SK-N-SH (cell line): ENCODE measurements at regions not wholly inside any gene's neighbourhood (a gene's known extent, or its start where the extent isn't known, plus 50 kb on each side); places are given as distances from the start of the nearest gene placed in this dataset.

ENCODE experiments used
- CTCF ChIA-PET: fragments of 300-600, 350-600 bp; formaldehyde crosslinking; extraction: SDS; loops from one replicate; lab custom pipeline; 2021; lab: Yijun Ruan, JAX
- POLR2A ChIA-PET: fragments of 350-600 bp; sonication (Branson Sonifier 250); formaldehyde crosslinking; extraction: SDS; loops from one replicate; lab custom pipeline; 2020; ENCODE audit warnings: antibody characterized with exemption, inconsistent platforms; lab: Yijun Ruan, JAX
- DNase-seq: peaks from one replicate; pipeline ENCODE4 v3.0.0; 2012
- H2AFZ ChIP-seq: fragments of 200-600 bp; sonication (generic); 2 replicates; pipeline ENCODE4 v1.8.1; 2016; ENCODE audit warnings: antibody characterized with exemption, mild to moderate bottlenecking, low read depth
- H3F3A ChIP-seq: fragments of 200-600 bp; sonication (generic); replicated peaks from 2 replicates; pipeline ENCODE3; 2016; ENCODE audit warnings: antibody characterized with exemption, mild to moderate bottlenecking; ENCODE audit not compliant: insufficient read depth
- H3K27ac ChIP-seq, 2 experiments: fragments of 200-500 bp in 1 of 2; fragments of 200-600 bp in 1 of 2; sonication (Bioruptor generic) in 1 of 2; sonication (generic), shearing (Covaris generic) in 1 of 2; 2 replicates each; pipeline versions ENCODE4 v1.5.1 to v1.6.1; 2014 to 2016; ENCODE audit warnings: low read depth in 2 of 2, inconsistent platforms in 1 of 2, low read length in 1 of 2, mild to moderate bottlenecking in 1 of 2, mixed read lengths in 1 of 2
- H3K27me3 ChIP-seq: fragments of 200-600 bp; sonication (generic), shearing (Covaris generic); 2 replicates; pipeline ENCODE4 v1.6.1; 2016; ENCODE audit warnings: mixed run types; ENCODE audit not compliant: insufficient read depth
- H3K36me3 ChIP-seq, 2 experiments: fragments of 200-500 bp in 1 of 2; fragments of 200-600 bp in 1 of 2; sonication (Bioruptor generic) in 1 of 2; sonication (generic) in 1 of 2; replicated peaks in 1 of 2; 2 replicates each; pipeline versions ENCODE3 to v1.5.1; 2014 to 2016; ENCODE audit warnings: low read length in 1 of 2, mild to moderate bottlenecking in 1 of 2; ENCODE audit not compliant: insufficient read depth in 2 of 2, control insufficient read depth in 1 of 2
- H3K4me1 ChIP-seq, 2 experiments: fragments of 200-500 bp in 1 of 2; fragments of 200-600 bp in 1 of 2; sonication (Bioruptor generic) in 1 of 2; sonication (generic), shearing (Covaris generic) in 1 of 2; 2 replicates each; pipeline versions ENCODE4 v1.5.1 to v1.6.1; 2014 to 2016; ENCODE audit warnings: low read depth in 1 of 2, low read length in 1 of 2, mixed run types in 1 of 2; ENCODE audit not compliant: insufficient read depth in 2 of 2, control insufficient read depth in 1 of 2
- H3K4me2 ChIP-seq: fragments of 200-600 bp; sonication (generic), shearing (Covaris generic); 2 replicates; pipeline ENCODE4 v1.6.1; 2017; ENCODE audit warnings: mixed run types
- H3K4me3 ChIP-seq, 2 experiments: fragments of 200-500 bp in 1 of 2; fragments of 200-600 bp in 1 of 2; sonication (Bioruptor generic) in 1 of 2; sonication (generic), shearing (Covaris generic) in 1 of 2; 2 replicates each; pipeline versions ENCODE4 v1.5.1 to v1.8.1; 2014 to 2016; ENCODE audit warnings: low read depth in 2 of 2, inconsistent platforms in 1 of 2, low read length in 1 of 2, mild to moderate bottlenecking in 1 of 2, mixed read lengths in 1 of 2, moderate library complexity in 1 of 2
- H3K79me2 ChIP-seq: fragments of 200-600 bp; sonication (generic); 2 replicates; pipeline ENCODE4 v1.8.1; 2017; ENCODE audit warnings: mild to moderate bottlenecking; ENCODE audit not compliant: insufficient read depth
- H3K9ac ChIP-seq: fragments of 200-600 bp; sonication (generic); 2 replicates; pipeline ENCODE4 v1.6.1; 2017; ENCODE audit warnings: mixed run types
- H3K9me2 ChIP-seq: fragments of 200-600 bp; sonication (generic); 2 replicates; pipeline ENCODE4 v1.6.1; 2017; ENCODE audit warnings: mixed run types
- H3K9me3 ChIP-seq: fragments of 200-600 bp; sonication (generic); 2 replicates; pipeline ENCODE4 v1.6.1; 2017; ENCODE audit warnings: mixed run types, mild to moderate bottlenecking, moderate library complexity
- H4K20me1 ChIP-seq: fragments of 200-600 bp; sonication (generic); 2 replicates; pipeline ENCODE4 v1.6.1; 2017; ENCODE audit warnings: mild to moderate bottlenecking, mixed run types; ENCODE audit not compliant: insufficient read depth
- ELF1 ChIP-seq: IDR thresholded peaks from 2 replicates; pipeline ENCODE4 v1.4.0; 2012
- EP300 ChIP-seq, 2 experiments: IDR thresholded peaks; 2 replicates each; pipeline versions ENCODE4 v1.4.0 to v1.6.1; 2012; ENCODE audit warnings: borderline replicate concordance in 1 of 2, low read depth in 1 of 2, low read length in 1 of 2
- FOSL2 ChIP-seq: IDR thresholded peaks from 2 replicates; pipeline ENCODE4 v1.4.0; 2012; ENCODE audit warnings: low read depth, mild to moderate bottlenecking, moderate library complexity, borderline replicate concordance
- GATA2 ChIP-seq: sonication (generic); formaldehyde crosslinking; IDR thresholded peaks from 2 replicates; pipeline ENCODE4 v1.5.0; 2020; ENCODE audit warnings: mild to moderate bottlenecking, missing genetic modification reagents
- IRF3 ChIP-seq: fragments of 150-350 bp; IDR thresholded peaks from 2 replicates; pipeline ENCODE4 v1.6.1; 2016; ENCODE audit warnings: mild to moderate bottlenecking, low read depth, low read length
- MAX ChIP-seq: IDR thresholded peaks from 2 replicates; pipeline ENCODE4 v1.4.0; 2012; ENCODE audit warnings: low read depth
- NFIC ChIP-seq: IDR thresholded peaks from 2 replicates; pipeline ENCODE4 v1.4.0; 2012; ENCODE audit warnings: borderline replicate concordance
- NRF1 ChIP-seq: IDR thresholded peaks from 2 replicates; pipeline ENCODE4 v1.6.1; 2012; ENCODE audit warnings: low read depth, mild to moderate bottlenecking, low read length
- RAD21 ChIP-seq: IDR thresholded peaks from 2 replicates; pipeline ENCODE4 v1.6.1; 2012; ENCODE audit warnings: mild to moderate bottlenecking, low read length
- RCOR1 ChIP-seq: fragments of 150-350 bp; IDR thresholded peaks from 2 replicates; pipeline ENCODE4 v1.6.1; 2017; ENCODE audit warnings: antibody characterized with exemption, low read length
- RFX5 ChIP-seq: IDR thresholded peaks from 2 replicates; pipeline ENCODE4 v1.6.1; 2012; ENCODE audit warnings: mild to moderate bottlenecking, improper control_type of control experiment, low read length
- TCF12 ChIP-seq: IDR thresholded peaks from 2 replicates; pipeline ENCODE4 v1.4.0; 2012
- YY1 ChIP-seq: IDR thresholded peaks from 2 replicates; pipeline ENCODE4 v1.4.0; 2012; ENCODE audit warnings: low read depth, mild to moderate bottlenecking
- WGBS: methylation state at CpG from one replicate; pipeline ENCODE4 v1.1.6; 2017; ENCODE audit warnings: low lambda C conversion rate; 5-methylcytosine and 5-hydroxymethylcytosine counted together

- Histone ChIP-seq H3K4me2 (no peak overlapping the region), H4K20me1 (no peaks in the 10 kb centered on the region), H3K79me2 (no peaks in the 10 kb centered on the region), H3K9ac (no peak overlapping the region), H3K36me3 (no peaks in the 10 kb centered on the region), H2AFZ (no peak overlapping the region), H3F3A (no peaks in the 10 kb centered on the region), H3K9me2 (no peaks in the 10 kb centered on the region), H3K9me3 (no peaks in the 10 kb centered on the region; the same call in 1 of the 2 replicates), H3K27ac (peak overlapping the region in 1 of 2 experiments; percentile 71; a peak in 2 of 4 replicates), H3K4me1 (no peaks in the 10 kb centered on the region; a peak in 1 of 4 replicates), H3K27me3 (no peaks in the 10 kb centered on the region), H3K4me3 (no peak overlapping the region)
- POLR2A ChIA-PET = interaction anchor here (0.6 kb wide), 1 partner anchor 36 kb away, joined by 3 read pairs; no protein-coding TSS in a partner anchor
- DNase-seq = peak; percentile 7
- TF ChIP-seq TCF12 (peak; percentile 20; the same call in 1 of the 2 replicates), EP300 (IDR thresholded peaks at IDR 0.05; ENCODE audit: borderline replicate concordance in 1 of 2, low read depth in 1 of 2, low read length in 1 of 2) (peak in 1 of 2 experiments; percentile 18; a peak in 1 of 4 replicates), NFIC (no peak), GATA2 (CRISPR knock-in tag) (peak; percentile 55; the same call in 1 of the 2 replicates)
- 17% methylated on average over 4 of the region's 4 CpGs for WGBS
- CTCF ChIA-PET = no interaction called here
Observed at GRCh38 chr4:161133586-161134276, 1030.1 kb downstream of the FSTL5 start.

- Histone ChIP-seq H3K4me3 (no peak overlapping the region), H3K79me2 (no peaks in the 10 kb centered on the region), H3K36me3 (no peaks in the 10 kb centered on the region), H4K20me1 (no peaks in the 10 kb centered on the region), H3K4me2 (no peak overlapping the region), H3K9ac (no peak overlapping the region), H3K27ac (no peak overlapping the region; a peak in 1 of 4 replicates), H2AFZ (no peak overlapping the region), H3K9me3 (no peaks in the 10 kb centered on the region; the same call in 1 of the 2 replicates), H3F3A (no peaks in the 10 kb centered on the region), H3K4me1 (no peaks in the 10 kb centered on the region; a peak in 1 of 4 replicates), H3K27me3 (no peaks in the 10 kb centered on the region), H3K9me2 (no peaks in the 10 kb centered on the region)
- TF ChIP-seq GATA2 (CRISPR knock-in tag) = no peak
- no peak for TF ChIP-seq RCOR1
- no peak for TF ChIP-seq IRF3
- no peak for TF ChIP-seq NRF1
- no peak for TF ChIP-seq RAD21
- TF ChIP-seq FOSL2 = no peak
- no peak for TF ChIP-seq YY1
- TF ChIP-seq ELF1 = no peak
- no peak for TF ChIP-seq MAX
- no peak for TF ChIP-seq RFX5
- no peak for DNase-seq
- WGBS = 27% methylated on average over 4 of the region's 4 CpGs
- ChIA-PET POLR2A (no interaction called here), CTCF (no interaction called here)
Observed at GRCh38 chr4:161132715-161133425, 1030.9 kb downstream of the FSTL5 start.
